ENCODE measurements at regions not wholly inside any gene's neighbourhood (a gene's known extent, or its start where the extent isn't known, plus 50 kb on each side); places are given as distances from the start of the nearest gene placed in this dataset.

- Histone ChIP-seq H3K27ac (ENCODE audit: low read depth, low read length) (no peak overlapping the region), H3K4me3 (replicated peaks in 1 of 2; ENCODE audit: low read depth in 1 of 2, low read length in 2 of 2) (no peak overlapping the region), H4K20me1 (ENCODE audit: insufficient read depth) (no peaks in the 10 kb centered on the region), H3K9me3 (ENCODE audit: control insufficient read depth in 1 of 2, insufficient read depth in 1 of 2, low read depth in 1 of 2, low read length in 2 of 2) (no peaks in the 10 kb centered on the region), H3K9me2 (ENCODE audit: insufficient read depth) (no peaks in the 10 kb centered on the region), H3K79me2 (ENCODE audit: insufficient read depth, low read length) (no peaks in the 10 kb centered on the region), H3K9ac (ENCODE audit: low read length) (no peak overlapping the region), H3K4me1 (ENCODE audit: control insufficient read depth in 1 of 2, insufficient read depth in 2 of 2, low read length in 2 of 2) (no peaks in the 10 kb centered on the region), H3K36me3 (ENCODE audit: control insufficient read depth in 1 of 2, insufficient read depth in 2 of 2, low read length in 2 of 2) (no peaks in the 10 kb centered on the region), H3K4me2 (ENCODE audit: low read length) (no peak overlapping the region), H2AFZ (ENCODE audit: low read depth, low read length, poor library complexity, severe bottlenecking) (no peak overlapping the region), H3K27me3 (ENCODE audit: insufficient read depth, low read length) (peaks cover 30% of the 10 kb centered on the region)
- POLR2A ChIA-PET = no interaction called here
- CTCF ChIA-PET = no interaction called here
- RAD21 ChIA-PET (ENCODE audit: low non-redundant PET in 1 of 2, low total read pairs in 2 of 2, uncharacterized antibody in 2 of 2, unreplicated experiment in 2 of 2) = no interaction called here
- no peak for TF ChIP-seq FOSL1 (IDR thresholded peaks at IDR 0.05; ENCODE audit: low read depth)
- no peak for TF ChIP-seq TCF7L2 (IDR thresholded peaks at IDR 0.05; ENCODE audit: borderline replicate concordance, extremely low read depth, insufficient read depth, insufficient read length)
- no peak for TF ChIP-seq YY1 (IDR thresholded peaks at IDR 0.05; ENCODE audit: extremely low read depth, insufficient replicate concordance, low read depth, low read length)
- no peak for TF ChIP-seq SP1 (IDR thresholded peaks at IDR 0.05; ENCODE audit: low read depth)
- no peak for TF ChIP-seq EZH2 (IDR thresholded peaks at IDR 0.05)
- TF ChIP-seq CEBPB (IDR thresholded peaks at IDR 0.05; ENCODE audit: low read depth) = no peak
- intact Hi-C loops (cut with micrococcal nuclease) = no loop called here
- ATAC-seq (no peak), DNase-seq (ENCODE audit: low read depth, low spot score) (no peak)
- no TSS peak for BruUV-seq (replicated peaks)
These were observed 118.9 kb downstream of the RAB11FIP2 start for GRCh38 chr10:117927871-117928270.

- intact Hi-C loops (cut with micrococcal nuclease) = no loop called here
These were observed 118.5 kb downstream of the RAB11FIP2 start for GRCh38 chr10:117928281-117928680.

More at GRCh38 chr10:117928281-117928680, 118.5 kb downstream of the RAB11FIP2 start:
- Histone ChIP-seq H3K27me3 (ENCODE audit: insufficient read depth, low read length) (peaks cover 26% of the 10 kb centered on the region), H3K36me3 (ENCODE audit: control insufficient read depth in 1 of 2, insufficient read depth in 2 of 2, low read length in 2 of 2) (no peaks in the 10 kb centered on the region), H3K4me1 (ENCODE audit: control insufficient read depth in 1 of 2, insufficient read depth in 2 of 2, low read length in 2 of 2) (no peaks in the 10 kb centered on the region), H3K9me3 (ENCODE audit: control insufficient read depth in 1 of 2, insufficient read depth in 1 of 2, low read depth in 1 of 2, low read length in 2 of 2) (no peaks in the 10 kb centered on the region), H3K79me2 (ENCODE audit: insufficient read depth, low read length) (no peaks in the 10 kb centered on the region), H4K20me1 (ENCODE audit: insufficient read depth) (no peaks in the 10 kb centered on the region), H2AFZ (ENCODE audit: low read depth, low read length, poor library complexity, severe bottlenecking) (no peak overlapping the region), H3K9me2 (ENCODE audit: insufficient read depth) (no peaks in the 10 kb centered on the region), H3K27ac (ENCODE audit: low read depth, low read length) (no peak overlapping the region), H3K4me2 (ENCODE audit: low read length) (no peak overlapping the region), H3K4me3 (replicated peaks in 1 of 2; ENCODE audit: low read depth in 1 of 2, low read length in 2 of 2) (no peak overlapping the region), H3K9ac (ENCODE audit: low read length) (no peak overlapping the region)
- CTCF ChIA-PET = no interaction called here
- no peak for ATAC-seq
- DNase-seq (ENCODE audit: low read depth, low spot score) = no peak
- TF ChIP-seq CTCF (IDR thresholded peaks at IDR 0.05 in 2 of 3, conservative IDR thresholded peaks at IDR 0.05 in 1 of 3; ENCODE audit: borderline replicate concordance in 1 of 3, insufficient read depth in 1 of 3, low read depth in 2 of 3, low read length in 2 of 3) = no peak
- no peak for TF ChIP-seq ZFX (IDR thresholded peaks at IDR 0.05)
- no peak for TF ChIP-seq RAD21 (IDR thresholded peaks at IDR 0.05; ENCODE audit: low read depth)
- no peak for TF ChIP-seq FOSL1 (IDR thresholded peaks at IDR 0.05; ENCODE audit: low read depth)
- TF ChIP-seq SRF (IDR thresholded peaks at IDR 0.05; ENCODE audit: low read depth) = no peak
- no peak for TF ChIP-seq EZH2 (IDR thresholded peaks at IDR 0.05)
- TF ChIP-seq TCF7L2 (IDR thresholded peaks at IDR 0.05; ENCODE audit: borderline replicate concordance, extremely low read depth, insufficient read depth, insufficient read length) = no peak
- no peak for TF ChIP-seq CEBPB (IDR thresholded peaks at IDR 0.05; ENCODE audit: low read depth)
- no peak for TF ChIP-seq ZNF274 (IDR thresholded peaks at IDR 0.05; ENCODE audit: low read depth, low read length)
- TF ChIP-seq JUND (IDR thresholded peaks at IDR 0.05) = no peak
- TF ChIP-seq CBX3 (IDR thresholded peaks at IDR 0.05; ENCODE audit: low read depth) = no peak
- no peak for TF ChIP-seq EGR1 (IDR thresholded peaks at IDR 0.05; ENCODE audit: low read depth)
- TF ChIP-seq EZH2phosphoT487 (IDR thresholded peaks at IDR 0.05; ENCODE audit: borderline replicate concordance) = no peak
- no peak for TF ChIP-seq MAX (IDR thresholded peaks at IDR 0.05)
- no peak for TF ChIP-seq POLR2AphosphoS5 (IDR thresholded peaks at IDR 0.05; ENCODE audit: low read depth, low read length)
- TF ChIP-seq YY1 (IDR thresholded peaks at IDR 0.05; ENCODE audit: extremely low read depth, insufficient replicate concordance, low read depth, low read length) = no peak
- TF ChIP-seq SIN3A (IDR thresholded peaks at IDR 0.05; ENCODE audit: low read depth) = no peak
- POLR2A ChIA-PET = no interaction called here
- no TSS peak for BruUV-seq (replicated peaks)
- RAD21 ChIA-PET (ENCODE audit: low non-redundant PET in 1 of 2, low total read pairs in 2 of 2, uncharacterized antibody in 2 of 2, unreplicated experiment in 2 of 2) = no interaction called here
